Lung (tissue), 11 donors: ENCODE measurements at regions not wholly inside any gene's neighbourhood (a gene's known extent, or its start where the extent isn't known, plus 50 kb on each side); places are given as distances from the start of the nearest gene placed in this dataset.

ENCODE experiments used
- ATAC-seq: fragments of 200-7000 bp; cut with Tn5 transposase; one replicate; pipeline ENCODE4 v1.9.1; 2020; ENCODE audit warnings: moderate number of reproducible peaks; ENCODE audit not compliant: insufficient read depth, low FRiP score
- DNase-seq, 3 donors: peaks; one replicate each; pipeline ENCODE4 v3.0.0-alpha.2; 2013 to 2017
- H3K27ac ChIP-seq, 2 donors: one replicate each; pipeline ENCODE4 v1.5.1; 2013; ENCODE audit warnings: mild to moderate bottlenecking in 2 of 2, moderate library complexity in 2 of 2, control low read depth in 1 of 2, inconsistent platforms in 1 of 2, low read depth in 1 of 2, low read length in 1 of 2
- H3K27me3 ChIP-seq, 3 donors: one replicate each; pipeline ENCODE4 v1.5.1; 2013; ENCODE audit warnings: low read length in 2 of 3; ENCODE audit not compliant: control insufficient read depth in 3 of 3, insufficient read depth in 3 of 3
- H3K36me3 ChIP-seq, 4 donors: one replicate each; pipeline ENCODE4 v1.5.1; 2013; ENCODE audit warnings: low read length in 4 of 4, mild to moderate bottlenecking in 1 of 4, moderate library complexity in 1 of 4; ENCODE audit not compliant: control insufficient read depth in 4 of 4, insufficient read depth in 4 of 4
- H3K4me1 ChIP-seq, 5 donors: one replicate each; pipeline ENCODE4 v1.5.1; 2013; ENCODE audit warnings: low read length in 5 of 5, mild to moderate bottlenecking in 2 of 5, moderate library complexity in 1 of 5; ENCODE audit not compliant: control insufficient read depth in 5 of 5, insufficient read depth in 5 of 5
- H3K4me3 ChIP-seq: one replicate; pipeline ENCODE4 v1.5.1; 2013; ENCODE audit warnings: mild to moderate bottlenecking, control low read depth, moderate library complexity
- H3K9ac ChIP-seq, 2 donors: one replicate each; pipeline ENCODE4 v1.5.1; 2013; ENCODE audit warnings: low read length in 2 of 2, control low read depth in 1 of 2; ENCODE audit not compliant: insufficient read depth in 1 of 2
- H3K9me3 ChIP-seq, 4 donors: one replicate each; pipeline ENCODE4 v1.5.1; 2013; ENCODE audit warnings: low read length in 3 of 4, mild to moderate bottlenecking in 1 of 4, moderate library complexity in 1 of 4; ENCODE audit not compliant: control insufficient read depth in 4 of 4, insufficient read depth in 3 of 4
- CTCF ChIP-seq: IDR thresholded peaks from 2 replicates; pipeline ENCODE4 v1.5.1; 2012; ENCODE audit warnings: mild to moderate bottlenecking; ENCODE audit errors: control extremely low read depth, extremely low read depth
- WGBS, 2 donors: extraction: QIAGEN DNeasy Blood & Tissue Kit; methylation state at CpG; one replicate each; pipeline ENCODE4 v1.1.7; 2013; 5-methylcytosine and 5-hydroxymethylcytosine counted together
- donor health status: control.
- donor health status: control.
- donor health status: Bipolar disorder and iron deficiency.
- donor health status: healthy.
- donor health status: DM: yes; HTN: yes; CAD: no.

- Histone ChIP-seq H3K9ac (no peak overlapping the region), H3K27ac (no peak overlapping the region), H3K4me3 (no peak overlapping the region), H3K36me3 (no peaks in the 10 kb centered on the region), H3K4me1 (no peaks in the 10 kb centered on the region), H3K9me3 (peaks cover 0 to 5% (median under 1%) of the 10 kb centered on the region in 4 donors), H3K27me3 (no peaks in the 10 kb centered on the region)
- DNase-seq = no peak
- no peak for TF ChIP-seq CTCF
- no peak for ATAC-seq
These were observed 950.6 kb upstream of the LRATD1 start for GRCh38 chr2:13681936-13682335.

GRCh38 chr2:13682540-13683272, 949.8 kb upstream of the LRATD1 start:
- DNase-seq = no peak
- peaks cover 0 to 5% (median 1%) of the 10 kb centered on the region in 4 donors for H3K9me3 ChIP-seq
- H3K36me3 ChIP-seq = no peaks in the 10 kb centered on the region
- H3K4me3 ChIP-seq = no peak overlapping the region
- no peak overlapping the region for H3K27ac ChIP-seq
- H3K27me3 ChIP-seq = no peaks in the 10 kb centered on the region
- no peaks in the 10 kb centered on the region for H3K4me1 ChIP-seq
- ATAC-seq = no peak
- WGBS, 2 donors = 41 to 58% methylated on average over 4 of the region's 4 CpGs
- no peak overlapping the region for H3K9ac ChIP-seq
- TF ChIP-seq CTCF = no peak

- TF ChIP-seq CTCF = no peak
- no peak overlapping the region for H3K9ac ChIP-seq
- H3K4me3 ChIP-seq = no peak overlapping the region
- no peak overlapping the region for H3K27ac ChIP-seq
- DNase-seq (no peak), ATAC-seq (no peak)
- H3K9me3 ChIP-seq = peaks cover 0 to 9% (median 2%) of the 10 kb centered on the region in 4 donors
- WGBS, 2 donors = 74 to 90% methylated on average over 1 of the region's 1 CpG
- no peaks in the 10 kb centered on the region for H3K36me3 ChIP-seq
- H3K4me1 ChIP-seq = no peaks in the 10 kb centered on the region
- H3K27me3 ChIP-seq = no peaks in the 10 kb centered on the region
These were observed 946.3 kb upstream of the LRATD1 start for GRCh38 chr2:13686262-13686661.

- Histone ChIP-seq H3K27me3 (no peaks in the 10 kb centered on the region), H3K9ac (no peak overlapping the region), H3K4me1 (no peaks in the 10 kb centered on the region), H3K4me3 (no peak overlapping the region), H3K9me3 (no peaks in the 10 kb centered on the region), H3K36me3 (no peaks in the 10 kb centered on the region), H3K27ac (no peak overlapping the region)
- ATAC-seq (no peak), DNase-seq (no peak)
- TF ChIP-seq CTCF = no peak
These were observed 937.8 kb upstream of the LRATD1 start for GRCh38 chr2:13694673-13695072.
